MM.1S (cell line): ENCODE measurements at regions not wholly inside any gene's neighbourhood (a gene's known extent, or its start where the extent isn't known, plus 50 kb on each side); places are given as distances from the start of the nearest gene placed in this dataset.
"Not testable (repeated sequence)": the region's sequence is repeated elsewhere in the genome, so short reads cannot be mapped to it uniquely, and the experiment has no call there.

Experiments used
- DNase-seq: peaks from one replicate; pipeline ENCODE4 v3.0.0-alpha.2; 2015
- H2AFZ ChIP-seq: fragments of 300-600 bp; sonication (generic); 2 replicates; pipeline ENCODE4 v1.6.0; 2016; ENCODE audit warnings: antibody characterized with exemption, low read length
- H3F3A ChIP-seq: fragments of 300-600 bp; sonication (generic); 2 replicates; pipeline ENCODE4 v1.6.1; 2016; ENCODE audit warnings: mild to moderate bottlenecking, antibody characterized with exemption, low read length, moderate library complexity, mixed read lengths; ENCODE audit not compliant: insufficient read depth
- H3K27ac ChIP-seq: fragments of 300-600 bp; sonication (generic); 2 replicates; pipeline ENCODE4 v1.5.1; 2016; ENCODE audit warnings: mild to moderate bottlenecking, low read length
- H3K27me3 ChIP-seq: fragments of 300-600 bp; sonication (generic); replicated peaks from 2 replicates; pipeline ENCODE4 v1.6.0; 2016; ENCODE audit warnings: low read length; ENCODE audit not compliant: insufficient read depth
- H3K36me3 ChIP-seq: fragments of 300-600 bp; sonication (generic); replicated peaks from 2 replicates; pipeline ENCODE4 v1.6.1; 2016; ENCODE audit warnings: mild to moderate bottlenecking, low read length, mixed read lengths; ENCODE audit not compliant: insufficient read depth
- H3K4me1 ChIP-seq: fragments of 300-600 bp; sonication (generic); 2 replicates; pipeline ENCODE4 v1.6.1; 2016; ENCODE audit warnings: low read length, mixed read lengths
- H3K4me2 ChIP-seq: fragments of 300-600 bp; sonication (generic); 2 replicates; pipeline ENCODE4 v1.6.0; 2016; ENCODE audit warnings: low read depth, low read length
- H3K4me3 ChIP-seq: fragments of 300-600 bp; sonication (generic); 2 replicates; pipeline ENCODE4 v1.5.1; 2016; ENCODE audit warnings: low read length, mixed read lengths
- H3K79me2 ChIP-seq: fragments of 300-600 bp; sonication (generic); 2 replicates; pipeline ENCODE4 v1.6.1; 2016; ENCODE audit warnings: mixed run types, low read length, mixed read lengths
- H3K9ac ChIP-seq: fragments of 300-600 bp; sonication (generic); 2 replicates; pipeline ENCODE4 v1.6.1; 2016; ENCODE audit warnings: low read length, mixed read lengths
- H3K9me2 ChIP-seq: fragments of 300-600 bp; sonication (generic); replicated peaks from 2 replicates; pipeline ENCODE4 v1.6.1; 2016; ENCODE audit warnings: mild to moderate bottlenecking, low read length, mixed read lengths; ENCODE audit not compliant: insufficient read depth
- H3K9me3 ChIP-seq: fragments of 300-600 bp; sonication (generic); replicated peaks from 2 replicates; pipeline ENCODE4 v1.6.1; 2016; ENCODE audit warnings: mild to moderate bottlenecking, low read length, mixed read lengths; ENCODE audit not compliant: insufficient read depth
- H4K20me1 ChIP-seq: fragments of 300-600 bp; sonication (generic); 2 replicates; pipeline ENCODE4 v1.6.1; 2016; ENCODE audit warnings: mild to moderate bottlenecking, low read length, moderate library complexity, mixed read lengths; ENCODE audit not compliant: insufficient read depth

DNA sequence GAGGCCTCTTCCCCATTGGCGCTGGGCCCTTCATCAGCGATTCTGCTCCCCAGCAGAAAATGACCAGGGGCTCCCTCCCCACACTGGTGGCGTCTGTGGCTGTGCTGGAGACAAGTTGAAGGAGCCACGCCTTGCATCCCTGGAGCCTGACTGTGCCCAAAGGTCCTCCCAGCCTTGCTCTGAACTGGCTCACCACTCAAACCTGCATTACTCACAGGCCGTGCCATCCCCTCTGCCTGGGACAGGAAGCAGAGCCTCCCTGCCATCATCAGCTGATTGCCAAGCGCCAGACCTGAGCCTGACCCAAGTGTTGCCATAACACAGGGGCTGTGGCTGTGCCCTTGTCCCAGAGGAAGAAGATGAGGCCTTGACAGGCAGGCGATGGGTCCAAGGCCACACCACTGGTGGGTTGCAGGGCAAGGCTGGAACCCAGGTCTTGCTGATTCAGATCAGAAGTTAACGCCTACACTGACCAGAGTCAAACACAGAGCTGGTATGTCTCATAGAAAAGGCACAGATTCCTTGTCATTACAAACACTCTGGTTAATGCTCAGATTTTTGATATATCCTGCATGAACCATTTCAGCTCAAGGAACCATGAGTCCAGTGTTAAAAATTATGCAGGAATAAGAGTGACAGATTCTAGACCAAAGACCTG, 151.1 kb downstream of the BCL2L11 start:
- H3F3A ChIP-seq, H3K4me3 ChIP-seq, H3K27me3 ChIP-seq, H3K4me1 ChIP-seq, H4K20me1 ChIP-seq, H3K9me3 ChIP-seq, DNase-seq, H3K9ac ChIP-seq, H3K79me2 ChIP-seq, H3K36me3 ChIP-seq, H2AFZ ChIP-seq, H3K4me2 ChIP-seq, H3K27ac ChIP-seq, H3K9me2 ChIP-seq: not testable (repeated sequence)

DNA sequence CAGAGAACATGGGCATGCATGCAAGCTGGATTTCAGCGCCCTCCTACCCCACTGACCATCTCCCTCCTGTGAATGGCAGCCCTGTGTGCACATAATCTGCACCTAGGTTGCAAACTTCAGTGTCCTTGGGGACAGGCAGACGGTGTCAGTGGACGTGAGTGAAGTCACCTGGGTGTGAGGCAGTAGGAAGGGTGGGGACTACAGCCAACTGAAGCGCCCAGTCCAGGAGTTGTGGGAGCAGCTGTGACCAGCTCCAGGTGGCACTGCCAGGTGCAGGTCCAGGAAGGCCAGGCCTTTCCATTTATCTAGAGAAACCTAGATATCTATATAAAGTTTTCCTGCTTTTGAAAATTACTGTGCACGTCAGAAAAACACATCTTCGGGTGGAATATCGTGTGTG, 152.3 kb downstream of the BCL2L11 start:
- not testable (repeated sequence) for H3K4me2 ChIP-seq, H3K79me2 ChIP-seq, H3K9ac ChIP-seq, DNase-seq, H3K9me2 ChIP-seq, H3K4me3 ChIP-seq, H3K4me1 ChIP-seq, H3K9me3 ChIP-seq, H3K36me3 ChIP-seq, H3K27me3 ChIP-seq, H2AFZ ChIP-seq, H4K20me1 ChIP-seq, H3F3A ChIP-seq, H3K27ac ChIP-seq

DNA sequence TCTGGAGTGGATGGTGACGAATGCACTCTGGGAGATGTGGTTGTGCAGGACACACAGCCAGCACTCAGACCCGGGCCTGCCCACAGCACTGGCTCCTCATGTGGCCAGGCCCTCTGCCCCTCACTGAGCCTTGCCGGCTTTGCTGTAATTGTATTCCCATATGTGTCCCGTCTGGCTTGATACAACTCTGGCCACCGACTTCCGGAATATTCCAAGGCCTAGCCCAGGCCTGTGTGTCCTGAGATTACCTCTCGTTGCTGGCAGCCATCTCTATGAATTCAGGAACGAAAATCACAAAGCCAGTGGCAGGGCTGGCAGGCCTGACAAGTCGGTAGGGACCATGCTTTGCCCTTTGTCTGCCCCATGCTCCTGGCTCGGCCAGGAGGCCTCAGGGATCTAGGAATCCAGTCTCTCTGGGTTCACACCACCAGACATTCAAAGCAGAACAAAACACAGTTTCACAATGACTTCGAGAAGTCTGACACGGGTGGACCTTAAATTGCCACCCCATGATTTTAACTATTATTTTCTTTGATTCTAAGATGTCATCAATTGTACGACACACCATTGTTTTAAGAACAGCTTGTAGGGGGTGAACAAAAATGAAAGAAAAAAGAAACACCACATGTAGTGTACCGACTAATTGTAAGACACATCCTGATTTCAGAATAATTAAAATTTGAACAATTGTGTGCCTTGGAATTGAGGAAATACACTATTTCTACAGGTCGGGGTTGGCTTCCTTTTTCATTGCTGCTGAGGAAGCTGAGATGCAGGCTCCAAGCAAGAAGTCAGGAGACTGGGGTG, 154.5 kb downstream of the BCL2L11 start:
- not testable (repeated sequence) for H2AFZ ChIP-seq, H3K79me2 ChIP-seq, H3K36me3 ChIP-seq, H3F3A ChIP-seq, H3K27ac ChIP-seq, H3K4me2 ChIP-seq, H3K4me1 ChIP-seq, DNase-seq, H3K9me2 ChIP-seq, H3K27me3 ChIP-seq, H4K20me1 ChIP-seq, H3K9me3 ChIP-seq, H3K9ac ChIP-seq, H3K4me3 ChIP-seq

DNA sequence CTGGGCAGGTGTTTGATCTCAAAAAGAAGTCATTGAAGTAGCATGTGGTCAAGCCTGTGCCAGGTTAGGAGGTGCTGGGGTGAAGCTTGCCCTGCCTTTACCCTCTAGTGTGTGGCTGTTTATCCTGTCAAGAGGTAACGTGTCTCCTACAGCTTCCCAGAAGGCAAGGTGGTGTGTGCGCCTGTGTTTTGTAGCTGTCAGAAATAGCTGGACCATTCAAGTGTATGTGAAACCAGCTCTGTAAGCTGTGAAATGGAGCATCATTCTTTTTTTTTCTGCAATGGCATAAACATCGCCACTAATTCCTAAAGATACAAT, 155.1 kb downstream of the BCL2L11 start:
- H3K9me3 ChIP-seq, H3K9me2 ChIP-seq: not testable (repeated sequence)

DNA sequence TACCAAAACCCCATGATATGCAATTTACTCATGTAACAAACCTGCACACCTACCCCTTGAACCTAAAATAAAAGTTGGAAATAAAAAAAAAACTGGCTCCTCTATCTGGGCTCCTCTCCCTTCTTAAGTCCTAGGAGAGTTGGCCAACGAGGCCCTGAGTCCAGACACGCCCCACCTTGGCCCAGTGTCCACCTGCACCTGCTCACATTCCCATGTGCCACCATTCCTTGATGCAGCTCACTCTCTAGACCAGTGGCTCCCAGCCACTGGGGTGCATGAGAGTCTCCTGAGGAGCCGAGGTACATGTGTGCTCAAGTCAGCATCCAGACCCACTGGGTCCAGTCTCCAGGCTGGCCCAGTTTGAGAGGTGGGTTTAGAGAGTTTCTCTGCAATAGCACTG, 157.4 kb downstream of the BCL2L11 start:
- H3K9ac ChIP-seq, H3F3A ChIP-seq, H3K9me2 ChIP-seq, H3K4me3 ChIP-seq, H3K36me3 ChIP-seq, H3K27ac ChIP-seq, H3K27me3 ChIP-seq, H3K9me3 ChIP-seq, H2AFZ ChIP-seq, H3K4me2 ChIP-seq, H4K20me1 ChIP-seq, H3K4me1 ChIP-seq, DNase-seq, H3K79me2 ChIP-seq: not testable (repeated sequence)

More for the DNA sequence above, 155.1 kb downstream of the BCL2L11 start:
- not testable (repeated sequence) for H3K4me3 ChIP-seq, H3K27ac ChIP-seq, H3F3A ChIP-seq, H4K20me1 ChIP-seq, H3K27me3 ChIP-seq, DNase-seq, H2AFZ ChIP-seq, H3K4me1 ChIP-seq, H3K9ac ChIP-seq, H3K79me2 ChIP-seq, H3K4me2 ChIP-seq, H3K36me3 ChIP-seq

DNA sequence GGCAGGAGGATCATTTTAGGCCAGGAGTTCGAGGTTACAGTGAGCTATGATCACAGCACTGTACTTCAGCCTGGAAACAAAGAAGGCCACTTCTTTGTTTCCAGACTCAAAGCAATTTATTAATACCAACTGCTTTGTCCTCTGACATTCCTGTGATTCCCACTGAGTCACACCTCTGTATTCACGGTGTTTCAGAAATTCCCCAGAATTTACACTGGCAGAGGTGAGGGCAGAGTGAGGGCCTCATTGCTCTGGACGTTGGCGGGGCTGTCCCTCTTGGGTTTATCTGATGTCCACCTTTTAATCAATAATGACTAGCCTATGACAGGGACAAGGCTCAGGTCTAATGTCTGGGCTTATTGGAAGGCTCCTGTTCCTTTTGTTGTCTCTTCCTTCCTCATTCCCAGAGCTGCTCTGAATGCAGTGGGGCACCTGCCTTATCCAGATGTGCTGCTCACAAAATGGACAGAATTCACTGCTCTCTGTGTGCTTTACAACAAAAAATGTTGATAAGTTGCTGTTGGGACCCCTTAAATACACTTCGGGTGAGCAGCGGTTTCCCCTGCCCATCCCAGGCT, 160.1 kb downstream of the BCL2L11 start:
- not testable (repeated sequence) for H3K9ac ChIP-seq, H3K4me1 ChIP-seq, H3K79me2 ChIP-seq, DNase-seq, H2AFZ ChIP-seq, H3K9me2 ChIP-seq, H3F3A ChIP-seq, H3K4me2 ChIP-seq, H3K36me3 ChIP-seq, H3K4me3 ChIP-seq, H4K20me1 ChIP-seq, H3K27me3 ChIP-seq, H3K27ac ChIP-seq, H3K9me3 ChIP-seq

DNA sequence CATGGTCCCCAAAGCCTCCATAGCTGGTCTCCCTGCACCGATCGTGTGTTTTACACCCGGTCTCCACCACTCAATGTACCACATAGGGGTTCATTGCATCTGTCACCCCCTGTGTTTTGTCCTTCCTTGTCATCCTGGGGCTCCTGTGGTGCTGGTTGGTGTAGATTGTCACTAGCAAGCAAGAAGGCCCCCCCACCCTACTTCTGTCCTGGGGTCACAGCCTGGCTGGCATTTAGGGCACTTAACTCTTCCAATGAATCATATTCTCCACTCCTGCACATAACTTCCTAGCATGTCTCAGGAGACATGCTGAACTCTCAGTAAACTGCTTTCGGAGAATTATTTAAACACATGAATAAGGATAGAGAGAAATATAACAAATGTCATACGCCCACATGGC, 161.4 kb downstream of the BCL2L11 start:
- H3K9me2 ChIP-seq, H3K27me3 ChIP-seq, H3K4me2 ChIP-seq, H3F3A ChIP-seq, H3K4me1 ChIP-seq, H3K4me3 ChIP-seq, H3K79me2 ChIP-seq, H3K27ac ChIP-seq, DNase-seq, H4K20me1 ChIP-seq, H2AFZ ChIP-seq, H3K36me3 ChIP-seq, H3K9ac ChIP-seq, H3K9me3 ChIP-seq: not testable (repeated sequence)
